ENCODE measurements at regions not wholly inside any gene's neighbourhood (a gene's known extent, or its start where the extent isn't known, plus 50 kb on each side); places are given as distances from the start of the nearest gene placed in this dataset.

- Mint-ChIP-seq H3K4me3 (ENCODE audit: unreplicated experiment) (no peak overlapping the region), H3K27me3 (ENCODE audit: insufficient read depth, unreplicated experiment) (no peaks in the 10 kb centered on the region), H3K9me3 (ENCODE audit: unreplicated experiment) (no peaks in the 10 kb centered on the region), H3K4me1 (ENCODE audit: insufficient read depth, unreplicated experiment) (no peaks in the 10 kb centered on the region), H3K36me3 (ENCODE audit: insufficient read depth, unreplicated experiment) (no peaks in the 10 kb centered on the region), H3K27ac (ENCODE audit: low read depth, unreplicated experiment) (no peak overlapping the region)
- TF ChIP-seq CTCF (IDR thresholded peaks at IDR 0.05; ENCODE audit: unreplicated experiment), result no peak
- POLR2A ChIA-PET, result no interaction called here
- no TSS peak for BruUV-seq (replicated peaks)
- DNase-seq (ENCODE audit: unreplicated experiment), result no peak
- CTCF ChIA-PET, result interaction anchor here (1.6 kb wide), 1 partner anchor 7 kb away, joined by 3 read pairs; no protein-coding TSS in a partner anchor
- intact Hi-C loops (cut with micrococcal nuclease), result no loop called here
Measured at GRCh38 chr4:117957571-117957970, 76.7 kb upstream of the NDST3 start.

- no peaks in the 10 kb centered on the region for H3K27me3 Mint-ChIP-seq (ENCODE audit: insufficient read depth, unreplicated experiment)
- CTCF ChIA-PET, result interaction anchor here (0.7 to 1.2 kb wide), 2 partner anchors 9 to 19 kb away, joined by 3 read pairs; no protein-coding TSS in a partner anchor
- no peaks in the 10 kb centered on the region for H3K36me3 Mint-ChIP-seq (ENCODE audit: insufficient read depth, unreplicated experiment)
- no peaks in the 10 kb centered on the region for H3K4me1 Mint-ChIP-seq (ENCODE audit: insufficient read depth, unreplicated experiment)
- no peak overlapping the region for H3K27ac Mint-ChIP-seq (ENCODE audit: low read depth, unreplicated experiment)
- DNase-seq (ENCODE audit: unreplicated experiment), result no peak
- no peak for TF ChIP-seq CTCF (IDR thresholded peaks at IDR 0.05; ENCODE audit: unreplicated experiment)
- POLR2A ChIA-PET, result no interaction called here
- intact Hi-C loops (cut with micrococcal nuclease), result no loop called here
- H3K9me3 Mint-ChIP-seq (ENCODE audit: unreplicated experiment), result no peaks in the 10 kb centered on the region
- no peak overlapping the region for H3K4me3 Mint-ChIP-seq (ENCODE audit: unreplicated experiment)
- BruUV-seq (replicated peaks), result no TSS peak
Measured at GRCh38 chr4:117965622-117966021, 68.7 kb upstream of the NDST3 start.

GRCh38 chr4:117968606-117969005 lies 65.7 kb upstream of the NDST3 start:
- H3K27me3 Mint-ChIP-seq (ENCODE audit: insufficient read depth, unreplicated experiment), result no peaks in the 10 kb centered on the region
- TF ChIP-seq CTCF (IDR thresholded peaks at IDR 0.05; ENCODE audit: unreplicated experiment), result no peak
- ChIA-PET CTCF (no interaction called here), POLR2A (interaction anchor here (0.6 to 0.7 kb wide), 2 partner anchors 59 to 862 kb away, joined by 3 read pairs; no protein-coding TSS in a partner anchor)
- intact Hi-C loops (cut with micrococcal nuclease), result no loop called here
- peaks cover 13% of the 10 kb centered on the region for H3K9me3 Mint-ChIP-seq (ENCODE audit: unreplicated experiment)
- no TSS peak for BruUV-seq (replicated peaks)
- H3K36me3 Mint-ChIP-seq (ENCODE audit: insufficient read depth, unreplicated experiment), result no peaks in the 10 kb centered on the region
- no peak overlapping the region for H3K27ac Mint-ChIP-seq (ENCODE audit: low read depth, unreplicated experiment)
- DNase-seq (ENCODE audit: unreplicated experiment), result no peak
- no peak overlapping the region for H3K4me3 Mint-ChIP-seq (ENCODE audit: unreplicated experiment)
- H3K4me1 Mint-ChIP-seq (ENCODE audit: insufficient read depth, unreplicated experiment), result no peaks in the 10 kb centered on the region

- POLR2A ChIA-PET, result interaction anchor here (0.6 kb wide), 1 partner anchor 264 kb away, joined by 3 read pairs; no protein-coding TSS in a partner anchor
- no TSS peak for BruUV-seq (replicated peaks)
- Mint-ChIP-seq H3K4me1 (ENCODE audit: insufficient read depth, unreplicated experiment) (no peaks in the 10 kb centered on the region), H3K36me3 (ENCODE audit: insufficient read depth, unreplicated experiment) (no peaks in the 10 kb centered on the region), H3K9me3 (ENCODE audit: unreplicated experiment) (peaks cover 13% of the 10 kb centered on the region), H3K27me3 (ENCODE audit: insufficient read depth, unreplicated experiment) (no peaks in the 10 kb centered on the region), H3K27ac (ENCODE audit: low read depth, unreplicated experiment) (no peak overlapping the region), H3K4me3 (ENCODE audit: unreplicated experiment) (no peak overlapping the region)
- CTCF ChIA-PET, result interaction anchor here (0.6 kb wide), 1 partner anchor 132 kb away, joined by 3 read pairs; no protein-coding TSS in a partner anchor
- TF ChIP-seq CTCF (IDR thresholded peaks at IDR 0.05; ENCODE audit: unreplicated experiment), result no peak
- intact Hi-C loops (cut with micrococcal nuclease), result no loop called here
- DNase-seq (ENCODE audit: unreplicated experiment), result no peak
Measured at GRCh38 chr4:117971403-117971802, 62.9 kb upstream of the NDST3 start.

Measured in MCF 10A (cell line).